NCI-H1417 treated with DMSO at 0.1 percent for 48 hours (cell line): ENCODE measurements at regions not wholly inside any gene's neighbourhood (a gene's known extent, or its start where the extent isn't known, plus 50 kb on each side); places are given as distances from the start of the nearest gene placed in this dataset.
"Not testable (repeated sequence)": the region's sequence is repeated elsewhere in the genome, so short reads cannot be mapped to it uniquely, and the experiment has no call there.

Experiments
- DNase-seq: peaks from one replicate; lab custom pipeline; 2025; lab: John Stamatoyannopoulos, UW

DNA sequence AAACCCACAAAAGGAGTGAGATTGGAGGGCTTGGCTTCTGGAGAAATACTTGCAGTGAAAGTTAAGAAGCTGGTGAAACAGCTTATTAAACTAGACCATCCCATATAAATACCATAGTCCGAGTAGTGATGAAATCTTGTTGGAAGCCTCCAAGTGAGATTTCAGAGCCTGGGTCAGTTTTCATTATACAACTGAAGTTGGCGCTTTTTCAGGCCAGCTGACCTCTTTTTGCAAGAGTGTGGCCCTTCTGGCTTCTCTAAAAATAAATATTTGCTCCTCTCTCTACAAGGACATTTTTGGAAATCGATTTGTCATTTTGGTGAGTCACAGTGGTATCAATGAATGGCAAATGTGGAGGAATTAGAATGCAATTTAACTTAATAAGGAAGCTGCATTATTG is 51.2 kb upstream of the THRB start:
- DNase-seq, result no peak

DNA sequence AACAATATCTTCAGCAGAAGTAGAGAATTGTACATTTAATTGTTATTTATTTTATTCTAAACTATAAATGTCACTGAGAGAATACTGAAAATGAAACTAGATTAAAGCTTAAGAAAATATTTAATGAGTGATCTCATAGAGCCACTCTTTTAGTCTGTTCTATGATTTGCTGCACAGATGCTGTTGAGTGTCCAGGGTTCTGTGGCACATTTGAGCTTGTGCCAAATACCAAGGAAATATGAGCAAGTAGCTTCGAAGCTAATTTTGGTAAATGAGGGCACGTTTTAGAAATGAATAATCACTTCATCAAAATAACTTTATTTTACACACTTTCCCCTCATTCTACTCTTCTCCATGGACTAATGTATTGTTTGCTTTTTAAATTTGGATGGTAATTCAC is 53.6 kb upstream of the THRB start:
- no peak for DNase-seq

DNA sequence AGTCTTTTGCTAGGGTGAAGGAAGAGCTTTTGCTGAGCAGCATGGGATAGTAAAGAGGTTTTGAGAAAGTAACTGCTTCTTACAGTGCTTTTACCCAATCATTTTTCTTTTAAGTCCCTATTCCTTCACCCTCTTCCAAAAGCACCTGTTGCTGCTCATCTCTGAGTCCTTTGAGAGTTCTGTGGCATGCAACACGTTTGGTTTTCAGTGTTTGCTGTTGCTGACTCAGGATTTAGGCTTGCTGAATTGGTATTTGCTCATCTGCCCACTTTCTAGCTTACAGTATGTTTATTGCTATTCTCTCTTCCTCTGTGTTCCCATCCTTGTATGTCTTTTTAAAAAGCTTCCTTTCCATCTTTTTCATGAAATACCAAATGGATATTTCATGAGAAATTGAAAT is 55.9 kb upstream of the THRB start:
- DNase-seq, result no peak

DNA sequence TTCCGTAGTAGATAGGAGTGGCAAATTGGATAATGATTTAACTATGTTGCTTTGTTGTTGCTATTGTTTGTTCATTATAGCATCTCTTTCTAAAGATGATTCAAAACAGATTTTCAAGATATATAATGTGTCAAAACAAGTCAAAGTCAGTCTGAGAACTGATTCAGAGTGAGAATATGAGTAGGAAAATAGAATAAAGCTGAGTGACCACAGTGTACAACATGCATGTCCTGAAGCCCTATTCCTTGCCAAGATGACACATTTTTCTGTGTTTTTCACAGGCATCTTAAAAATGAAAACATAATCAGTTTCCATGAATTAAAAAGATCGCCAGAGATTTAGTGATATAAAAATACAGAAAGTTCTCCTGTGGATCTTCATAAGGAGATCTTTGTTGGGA is 57.0 kb upstream of the THRB start:
- DNase-seq, result no peak

- DNase-seq, result no peak
These were observed 68.2 kb upstream of the THRB start for GRCh38 chr3:24562895-24563294.

- no peak for DNase-seq
These were observed 70.4 kb upstream of the THRB start for GRCh38 chr3:24565053-24565452.

DNA sequence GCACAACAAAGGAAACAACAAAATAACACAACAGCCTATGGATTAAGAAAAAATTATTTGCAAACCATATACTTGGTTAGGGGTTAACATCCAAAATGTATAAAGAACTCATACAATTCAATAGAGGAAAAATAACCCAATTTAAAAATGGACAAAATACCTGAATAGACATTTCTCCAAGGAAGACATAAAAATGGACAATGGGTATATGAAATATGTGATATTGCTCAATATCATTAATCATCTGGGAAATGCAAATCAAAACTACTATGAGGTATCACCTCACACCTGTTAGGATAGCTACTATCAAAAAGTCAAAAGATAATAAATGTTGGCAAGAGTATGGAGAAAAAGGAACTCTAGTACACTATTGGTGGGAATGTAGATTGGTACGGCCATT is 71.0 kb upstream of the THRB start:
- DNase-seq, result no peak

GRCh38 chr3:24566927-24567326 is 72.3 kb upstream of the THRB start:
- DNase-seq, result no peak

GRCh38 chr3:24572409-24572808 is 77.8 kb upstream of the THRB start:
- not testable (repeated sequence) for DNase-seq

GRCh38 chr3:24573576-24573975 is 78.9 kb upstream of the THRB start:
- DNase-seq, result no peak

- DNase-seq, result no peak
These were observed 83.7 kb upstream of the THRB start for GRCh38 chr3:24578324-24578723.

DNA sequence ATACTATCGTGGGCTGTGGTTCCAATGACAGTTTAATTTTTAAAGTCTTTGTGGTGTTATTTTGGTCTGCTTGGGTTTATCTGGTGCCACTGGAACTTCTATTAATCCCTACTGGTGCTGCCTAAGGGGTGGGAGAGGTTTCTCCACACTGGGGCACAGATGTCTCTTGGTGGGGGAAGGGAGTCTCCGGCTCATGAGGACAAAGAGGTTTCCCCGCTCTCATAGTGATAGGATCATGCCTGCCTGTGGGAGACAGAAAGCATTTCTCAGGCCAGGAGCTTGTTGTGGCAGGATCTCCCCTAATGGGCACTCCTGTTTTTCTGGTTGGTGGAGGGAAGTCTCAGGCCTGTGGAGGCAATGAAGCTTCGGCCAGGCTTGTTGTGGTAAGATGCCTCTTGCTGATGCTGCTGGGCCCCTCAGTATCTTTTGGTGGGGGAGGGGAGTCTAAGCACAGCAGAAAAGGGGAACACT is 84.3 kb upstream of the THRB start:
- DNase-seq, result no peak

DNA sequence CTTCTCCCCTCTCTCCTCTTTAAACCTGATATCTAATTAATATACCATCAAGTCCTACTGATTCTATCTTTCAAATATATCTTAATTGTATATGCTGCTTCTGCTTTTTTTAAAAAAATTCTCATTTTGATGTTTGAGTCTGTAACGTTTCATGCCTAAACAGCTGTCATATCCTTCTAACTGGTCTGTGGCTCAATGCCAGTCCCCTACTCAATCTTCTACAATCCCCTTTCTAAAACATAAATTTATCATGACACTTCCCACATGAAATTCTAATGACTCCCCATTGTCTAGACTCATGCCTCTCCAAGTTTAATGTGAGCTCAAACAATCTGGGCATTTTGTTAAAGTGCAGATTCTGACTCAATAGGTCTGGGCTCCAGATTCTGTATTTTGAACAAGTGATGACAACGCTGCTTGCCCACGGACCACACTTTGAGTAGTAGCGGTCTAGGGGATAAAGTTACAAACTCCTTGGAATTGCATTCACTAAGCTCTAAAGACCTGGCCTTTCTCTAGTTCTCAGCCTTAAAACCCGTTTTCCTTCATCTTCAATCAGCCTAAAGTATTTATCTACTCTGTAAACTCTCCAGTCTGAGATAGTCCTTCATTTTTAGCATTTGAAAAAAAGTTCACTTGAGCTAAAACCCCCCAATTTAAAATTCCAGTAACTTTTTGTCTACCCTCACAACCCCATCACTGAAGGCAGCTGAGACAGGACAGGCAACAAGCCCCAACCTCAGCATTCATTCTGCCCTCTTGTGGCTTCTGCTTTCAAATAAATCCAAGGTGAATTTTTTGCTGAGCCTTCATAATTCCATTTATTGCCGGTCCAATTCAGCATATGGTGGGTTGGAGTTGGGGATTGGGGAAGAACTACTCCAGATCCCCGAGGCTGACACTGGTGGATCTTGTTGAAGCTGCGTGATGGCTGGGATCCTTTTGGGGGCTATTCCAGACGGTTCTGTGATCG is 88.1 kb upstream of the THRB start:
- DNase-seq, result no peak

GRCh38 chr3:24586920-24587319 is 92.3 kb upstream of the THRB start:
- no peak for DNase-seq

DNA sequence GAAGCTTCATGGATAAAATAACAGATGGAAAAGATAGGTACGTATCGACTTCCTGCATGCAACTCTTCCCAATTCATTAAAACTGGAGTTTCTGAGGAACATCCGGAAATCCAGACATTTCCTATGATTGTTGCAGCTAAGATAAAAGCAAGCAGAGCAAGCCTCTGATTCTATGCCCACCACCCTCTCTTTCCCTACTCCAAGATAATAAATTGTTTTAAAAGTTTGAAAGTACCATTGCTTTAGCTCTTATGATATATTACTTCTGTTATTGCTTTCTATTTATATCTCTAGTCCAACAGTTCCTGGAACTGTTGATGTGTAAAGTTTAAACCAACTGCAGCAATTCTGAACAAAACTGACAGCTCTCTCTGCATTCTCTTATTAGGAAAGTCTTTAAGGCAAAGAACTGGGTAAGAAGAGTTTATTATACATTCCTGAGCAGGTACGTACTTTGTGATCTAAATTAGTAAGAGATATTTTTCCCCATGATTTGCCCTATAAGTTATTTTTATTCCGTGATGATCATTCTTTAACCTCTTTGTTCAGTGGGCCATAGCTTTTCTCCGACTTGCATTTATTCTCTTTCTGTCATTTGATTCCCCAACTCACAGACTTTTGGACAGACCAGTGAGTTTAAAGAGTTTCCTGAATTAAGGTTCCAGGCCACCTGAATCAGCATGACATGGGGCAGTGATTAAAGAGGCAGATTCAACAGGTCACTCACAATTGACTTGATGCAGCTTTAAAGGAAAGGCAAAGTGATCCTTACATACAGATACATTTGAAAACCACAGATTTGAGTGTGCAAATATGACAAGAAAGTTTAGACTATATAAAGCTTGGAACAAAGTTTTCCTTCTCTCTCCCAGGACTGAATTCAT is 94.2 kb upstream of the THRB start:
- no peak for DNase-seq

GRCh38 chr3:24589513-24589851 is 94.8 kb upstream of the THRB start:
- DNase-seq, result no peak

DNA sequence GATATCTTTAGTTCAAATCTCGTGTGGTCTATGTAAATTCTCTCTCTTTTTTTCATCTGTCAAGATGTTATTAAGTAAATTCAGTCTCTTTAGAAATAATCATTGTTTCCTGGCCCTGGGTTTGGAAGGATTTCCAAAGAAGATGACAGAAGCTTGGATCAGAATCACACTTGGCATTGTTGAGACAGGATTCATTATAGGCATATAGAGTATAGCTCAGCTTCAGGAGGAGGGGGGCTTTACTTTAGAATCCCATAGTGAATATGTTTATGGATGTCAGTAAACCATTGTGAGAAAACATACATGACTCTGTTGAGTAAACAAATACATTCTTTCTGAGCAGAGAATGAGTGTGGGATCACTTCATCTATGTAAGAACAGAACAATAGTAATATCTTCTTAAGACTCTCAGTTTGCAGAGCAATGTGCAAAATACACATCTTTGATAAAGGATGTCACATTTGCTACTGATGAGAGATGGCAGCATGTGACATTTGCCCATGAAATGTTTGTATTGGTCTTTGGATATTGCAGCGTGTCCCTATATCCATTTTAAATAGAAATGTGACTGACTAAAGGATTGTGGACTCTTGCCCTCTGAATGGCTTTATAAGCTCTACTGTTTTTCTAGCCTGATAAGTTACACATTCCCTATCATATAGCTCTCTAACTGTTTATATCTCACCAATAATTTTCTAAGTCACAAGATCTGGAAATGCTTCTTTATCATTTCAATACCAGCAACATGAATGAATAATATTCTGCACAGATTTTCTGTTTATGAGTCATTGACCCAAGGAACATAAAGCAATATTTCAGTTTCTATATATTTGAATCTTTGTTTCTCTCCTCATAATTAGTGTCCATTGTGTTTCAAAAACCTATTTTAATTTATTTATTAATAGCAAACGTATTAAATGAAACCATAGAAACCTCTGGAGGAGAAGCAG is 95.6 kb upstream of the THRB start:
- no peak for DNase-seq

DNA sequence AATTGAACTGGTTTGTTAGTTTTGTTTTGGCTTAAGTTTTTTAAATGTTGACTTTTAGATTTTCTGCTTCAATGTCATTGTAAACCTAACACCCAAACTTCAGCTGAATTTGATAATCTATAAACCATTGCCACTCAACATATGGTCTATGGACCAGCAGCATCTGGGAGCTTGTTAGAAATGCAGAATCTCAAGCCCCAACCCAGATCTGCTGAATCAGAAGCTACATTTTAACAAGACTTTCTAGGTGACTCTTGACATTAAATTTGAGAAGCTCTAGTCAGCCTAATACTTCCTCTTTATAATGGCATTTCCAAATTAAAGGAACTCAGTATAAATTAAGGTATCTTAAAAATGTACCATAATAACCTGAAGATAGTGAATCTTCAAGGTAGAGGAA is 96.5 kb upstream of the THRB start:
- DNase-seq, result no peak

- DNase-seq, result no peak
These were observed 97.3 kb upstream of the THRB start for GRCh38 chr3:24591661-24592555.

- no peak for DNase-seq
These were observed 99.5 kb upstream of the THRB start for GRCh38 chr3:24594161-24594560.

DNA sequence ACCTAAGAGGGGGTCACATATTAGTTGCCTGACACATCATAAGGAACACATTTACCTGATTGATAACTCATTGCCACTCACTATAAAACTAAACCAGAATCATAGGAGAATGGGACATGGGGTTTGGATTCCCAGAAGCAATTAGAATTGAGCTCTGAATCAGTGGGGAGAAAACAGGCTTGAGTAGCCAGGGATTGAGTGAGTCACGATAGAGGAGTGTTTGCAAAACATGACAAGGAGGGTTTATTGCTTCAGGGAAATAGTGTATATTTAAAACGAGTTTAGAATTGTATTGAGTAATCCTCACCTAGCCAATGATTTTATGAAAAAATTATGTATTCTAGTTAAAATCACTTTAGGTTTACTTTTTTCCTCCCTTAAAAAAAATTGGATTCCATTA is 101.1 kb upstream of the THRB start:
- no peak for DNase-seq
